Neuronal stem cell (in vitro differentiated cells): ENCODE measurements at regions not wholly inside any gene's neighbourhood (a gene's known extent, or its start where the extent isn't known, plus 50 kb on each side); places are given as distances from the start of the nearest gene placed in this dataset.

Experiments
- DNase-seq: peaks from one replicate; pipeline ENCODE4 v3.0.0-alpha.2; 2013; ENCODE audit warnings: low spot score
- H2AFZ ChIP-seq: one replicate; pipeline ENCODE4 v1.6.1; 2013; ENCODE audit warnings: mild to moderate bottlenecking, low read length, inconsistent platforms
- H2AK5ac ChIP-seq: 2 replicates; pipeline ENCODE4 v1.6.1; 2013; ENCODE audit warnings: low read depth, mild to moderate bottlenecking, inconsistent platforms, low read length, moderate library complexity, mixed read lengths
- H2BK120ac ChIP-seq: 2 replicates; pipeline ENCODE4 v1.6.1; 2013; ENCODE audit warnings: low read depth, mild to moderate bottlenecking, inconsistent platforms, low read length, moderate library complexity, mixed read lengths
- H2BK12ac ChIP-seq: one replicate; pipeline ENCODE4 v1.6.1; 2013; ENCODE audit warnings: low read length, inconsistent platforms
- H2BK15ac ChIP-seq: 2 replicates; pipeline ENCODE4 v1.6.1; 2013; ENCODE audit warnings: mild to moderate bottlenecking, low read length, inconsistent platforms, mixed read lengths
- H2BK5ac ChIP-seq: one replicate; pipeline ENCODE4 v1.6.1; 2013; ENCODE audit warnings: inconsistent platforms, mild to moderate bottlenecking, low read length, moderate library complexity
- H3K14ac ChIP-seq: one replicate; pipeline ENCODE4 v1.6.1; 2013; ENCODE audit warnings: low read length, inconsistent platforms
- H3K18ac ChIP-seq: 2 replicates; pipeline ENCODE4 v1.6.1; 2013; ENCODE audit warnings: low read length, inconsistent platforms
- H3K23ac ChIP-seq: 2 replicates; pipeline ENCODE4 v1.6.1; 2013; ENCODE audit warnings: low read depth, mild to moderate bottlenecking, mixed read lengths, low read length, inconsistent platforms; ENCODE audit not compliant: poor library complexity
- H3K27ac ChIP-seq: replicated peaks from 3 replicates; pipeline ENCODE4 v1.5.1; 2013; ENCODE audit warnings: low read length, inconsistent platforms
- H3K27me3 ChIP-seq, 3 experiments: 2 replicates each; pipeline ENCODE4 v1.6.1; 2013; ENCODE audit warnings: low read length in 3 of 3, mild to moderate bottlenecking in 2 of 3, inconsistent platforms in 1 of 3, low read depth in 1 of 3, mixed read lengths in 1 of 3, moderate library complexity in 1 of 3; ENCODE audit not compliant: control insufficient read depth in 3 of 3, insufficient read depth in 3 of 3
- H3K36me3 ChIP-seq, 2 donors: replicated peaks in 1 of 2; 2 replicates each; pipeline ENCODE4 v1.6.1; 2013; ENCODE audit warnings: low read length in 2 of 2; ENCODE audit not compliant: control insufficient read depth in 2 of 2, insufficient read depth in 2 of 2
- H3K4ac ChIP-seq: 2 replicates; pipeline ENCODE4 v1.6.1; 2013; ENCODE audit warnings: inconsistent platforms, mild to moderate bottlenecking, low read length, moderate library complexity
- H3K4me1 ChIP-seq, 2 donors: 1 replicate in 1 of 2; 2 replicates in 1 of 2; pipeline ENCODE4 v1.6.1; 2013; ENCODE audit warnings: low read length in 2 of 2, low read depth in 1 of 2; ENCODE audit not compliant: control insufficient read depth in 2 of 2, insufficient read depth in 1 of 2
- H3K4me2 ChIP-seq: one replicate; pipeline ENCODE4 v1.6.1; 2013; ENCODE audit warnings: mild to moderate bottlenecking, low read length, inconsistent platforms; ENCODE audit not compliant: insufficient read depth, poor library complexity, severe bottlenecking
- H3K4me3 ChIP-seq, 2 donors: 2 replicates each; pipeline ENCODE4 v1.5.1; 2013; ENCODE audit warnings: low read length in 2 of 2, mild to moderate bottlenecking in 2 of 2, inconsistent platforms in 1 of 2, moderate library complexity in 1 of 2
- H3K79me1 ChIP-seq: one replicate; pipeline ENCODE4 v1.6.1; 2013; ENCODE audit warnings: low read depth, mild to moderate bottlenecking, inconsistent platforms, low read length, moderate library complexity
- H3K9ac ChIP-seq: one replicate; pipeline ENCODE4 v1.6.1; 2013; ENCODE audit warnings: mild to moderate bottlenecking, low read depth, low read length, inconsistent platforms; ENCODE audit not compliant: poor library complexity
- H3K9me3 ChIP-seq, 2 donors: replicated peaks in 1 of 2; 2 replicates each; pipeline versions ENCODE3 to v1.6.1; 2013; ENCODE audit warnings: low read length in 2 of 2, mild to moderate bottlenecking in 2 of 2, inconsistent platforms in 1 of 2, low read depth in 1 of 2, mixed read lengths in 1 of 2, moderate library complexity in 1 of 2; ENCODE audit not compliant: control insufficient read depth in 2 of 2, insufficient read depth in 1 of 2
- H4K8ac ChIP-seq: one replicate; pipeline ENCODE4 v1.6.1; 2013; ENCODE audit warnings: low read depth, mild to moderate bottlenecking, inconsistent platforms, low read length, moderate library complexity
- H4K91ac ChIP-seq: one replicate; pipeline ENCODE4 v1.6.1; 2013; ENCODE audit warnings: low read length, low read depth, mild to moderate bottlenecking, inconsistent platforms; ENCODE audit not compliant: poor library complexity
- WGBS, 2 donors: extraction: QIAGEN DNeasy Blood & Tissue Kit; methylation state at CpG; one replicate each; pipeline ENCODE4 v1.1.7; 2013; ENCODE audit warnings: missing lambda C conversion rate in 2 of 2, mixed read lengths in 1 of 2; ENCODE audit not compliant: insufficient read length in 2 of 2, insufficient replicate concordance in 1 of 2; ENCODE audit errors: extremely low coverage in 2 of 2; 5-methylcytosine and 5-hydroxymethylcytosine counted together

DNA sequence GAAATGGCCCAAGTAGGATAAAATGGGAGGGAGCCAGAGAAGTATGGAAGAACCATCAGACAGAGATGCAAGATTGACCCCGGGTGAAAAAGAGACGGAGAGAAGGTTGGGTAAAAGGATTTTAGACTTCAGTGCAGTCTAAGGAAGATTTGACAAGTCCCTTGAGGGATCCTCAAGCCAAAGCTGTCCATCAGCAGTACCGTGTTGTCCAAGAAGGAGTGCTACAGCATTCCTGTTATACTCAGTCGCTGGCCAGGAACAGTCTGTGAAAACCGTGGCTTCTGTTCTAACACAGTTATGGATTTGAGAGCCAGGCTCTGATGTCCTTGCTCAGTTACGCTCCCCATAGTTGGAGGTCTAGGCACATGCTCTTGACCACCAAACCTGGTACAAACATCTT lies 383.9 kb upstream of the DAB2 start:
- Histone ChIP-seq H2BK120ac (no peak overlapping the region), H2BK5ac (no peak overlapping the region), H3K9ac (no peak overlapping the region), H2BK15ac (no peak overlapping the region), H2AK5ac (no peak overlapping the region), H3K18ac (no peak overlapping the region), H3K9me3 (no peaks in the 10 kb centered on the region), H4K8ac (no peak overlapping the region), H3K4ac (no peak overlapping the region), H3K27me3 (no peaks in the 10 kb centered on the region), H3K79me1 (no peaks in the 10 kb centered on the region), H3K14ac (no peak overlapping the region), H4K91ac (no peak overlapping the region), H3K4me1 (no peaks in the 10 kb centered on the region), H2BK12ac (no peak overlapping the region), H3K23ac (no peak overlapping the region), H3K36me3 (no peaks in the 10 kb centered on the region), H2AFZ (no peak overlapping the region), H3K4me2 (no peak overlapping the region), H3K4me3 (no peak overlapping the region), H3K27ac (no peak overlapping the region)
- no CpG with 5 or more reads among the region's 6 CpGs for WGBS, 2 donors
- no peak for DNase-seq

DNA sequence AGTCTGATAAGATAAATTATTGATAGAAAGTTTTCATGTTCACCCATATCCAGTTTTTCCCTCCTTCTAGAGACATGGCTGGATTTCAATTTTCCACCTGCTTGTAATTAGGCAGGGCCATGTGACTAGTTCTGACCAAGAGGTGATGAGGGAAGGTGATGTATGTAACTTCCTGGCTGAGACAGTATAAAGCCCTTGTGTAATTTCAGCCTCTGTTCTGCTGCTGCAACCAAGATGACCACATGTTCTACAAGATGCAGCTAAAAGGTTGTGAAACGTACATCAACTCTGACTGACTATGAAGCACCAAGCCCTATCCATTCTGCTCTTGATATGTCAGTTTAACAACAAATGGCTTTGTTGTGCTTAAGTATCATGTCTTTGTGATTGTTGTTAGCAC lies 376.5 kb upstream of the DAB2 start:
- H3K18ac ChIP-seq = no peak overlapping the region
- H4K8ac ChIP-seq = no peak overlapping the region
- no peak overlapping the region for H3K14ac ChIP-seq
- no peaks in the 10 kb centered on the region for H3K27me3 ChIP-seq
- H3K4ac ChIP-seq = no peak overlapping the region
- no peak overlapping the region for H3K9ac ChIP-seq
- no peak overlapping the region for H4K91ac ChIP-seq
- no CpG with 5 or more reads among the region's 1 CpG for WGBS, 2 donors
- no peak overlapping the region for H2BK12ac ChIP-seq
- no peak overlapping the region for H3K23ac ChIP-seq
- no peak overlapping the region for H2AK5ac ChIP-seq
- no peak overlapping the region for H2AFZ ChIP-seq
- no peak overlapping the region for H3K4me3 ChIP-seq
- no peaks in the 10 kb centered on the region for H3K4me1 ChIP-seq
- no peak overlapping the region for H2BK120ac ChIP-seq
- no peak overlapping the region for H3K27ac ChIP-seq
- no peaks in the 10 kb centered on the region for H3K79me1 ChIP-seq
- no peaks in the 10 kb centered on the region for H3K9me3 ChIP-seq
- H3K36me3 ChIP-seq = no peaks in the 10 kb centered on the region
- no peak for DNase-seq
- H2BK5ac ChIP-seq = no peak overlapping the region
- no peak overlapping the region for H3K4me2 ChIP-seq
- no peak overlapping the region for H2BK15ac ChIP-seq

DNA sequence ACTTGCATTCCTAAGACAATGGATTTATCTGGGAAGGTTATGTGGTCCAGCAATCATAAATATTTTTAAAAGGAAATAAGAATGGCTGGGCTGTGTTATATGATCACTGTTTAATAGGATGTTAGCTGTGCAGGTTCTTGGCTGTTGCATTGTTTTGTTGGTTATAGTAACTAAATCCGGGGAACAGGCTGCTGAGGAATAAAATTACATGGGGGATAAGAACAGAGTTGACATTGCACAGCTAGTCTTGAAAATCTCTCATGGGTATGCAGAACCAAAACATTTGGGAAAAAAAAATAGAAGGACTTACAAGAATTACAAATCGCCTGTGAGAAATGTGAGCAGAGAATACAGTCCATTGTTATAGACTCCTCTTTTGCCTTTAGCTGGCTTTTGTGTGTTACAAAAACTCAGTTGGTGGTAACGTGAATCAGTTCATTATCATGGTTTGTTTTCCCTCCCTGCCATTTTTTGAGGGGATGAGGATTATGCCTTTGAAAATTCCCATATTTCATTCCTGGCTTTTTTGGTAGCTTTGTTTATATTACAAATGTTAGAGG lies 375.3 kb upstream of the DAB2 start:
- Histone ChIP-seq H4K91ac (no peak overlapping the region), H3K9ac (no peak overlapping the region), H3K14ac (no peak overlapping the region), H3K27me3 (no peaks in the 10 kb centered on the region), H2BK12ac (no peak overlapping the region), H3K4me3 (no peak overlapping the region), H3K18ac (no peak overlapping the region), H2AFZ (no peak overlapping the region), H2AK5ac (no peak overlapping the region), H3K36me3 (no peaks in the 10 kb centered on the region), H3K4me2 (no peak overlapping the region), H3K79me1 (no peaks in the 10 kb centered on the region), H2BK120ac (no peak overlapping the region), H2BK15ac (no peak overlapping the region), H3K4ac (no peak overlapping the region), H2BK5ac (no peak overlapping the region), H3K9me3 (no peaks in the 10 kb centered on the region), H3K23ac (no peak overlapping the region), H4K8ac (no peak overlapping the region), H3K4me1 (no peaks in the 10 kb centered on the region), H3K27ac (no peak overlapping the region)
- DNase-seq = peak; percentile 12
- no CpG with 5 or more reads among the region's 3 CpGs for WGBS, 2 donors

DNA sequence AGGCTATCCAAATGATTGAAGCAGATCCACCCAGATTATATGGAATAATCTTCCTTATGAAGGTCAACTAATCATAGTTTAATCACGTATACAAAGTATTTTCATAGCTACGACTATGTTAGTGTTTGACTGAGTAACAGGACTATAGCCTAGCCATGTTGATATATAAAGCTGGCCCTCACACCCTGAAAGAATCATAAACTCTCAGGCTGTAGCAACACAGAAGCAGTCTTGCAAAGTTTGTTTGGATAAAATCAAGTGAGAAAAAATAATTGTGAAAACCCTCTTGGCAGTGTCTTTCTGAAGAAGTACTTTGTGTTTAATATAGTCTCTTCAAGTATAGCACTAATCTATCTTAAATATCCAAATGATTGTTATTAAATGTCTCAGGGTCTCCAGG lies 374.5 kb upstream of the DAB2 start:
- no peak overlapping the region for H2AFZ ChIP-seq
- no peak overlapping the region for H2BK15ac ChIP-seq
- no peaks in the 10 kb centered on the region for H3K36me3 ChIP-seq
- WGBS, 2 donors = no CpG with 5 or more reads among the region's 2 CpGs
- no peak overlapping the region for H4K91ac ChIP-seq
- no peaks in the 10 kb centered on the region for H3K4me1 ChIP-seq
- no peaks in the 10 kb centered on the region for H3K79me1 ChIP-seq
- H3K9ac ChIP-seq = no peak overlapping the region
- no peak overlapping the region for H3K23ac ChIP-seq
- H3K27me3 ChIP-seq = no peaks in the 10 kb centered on the region
- no peak overlapping the region for H2BK5ac ChIP-seq
- H3K9me3 ChIP-seq = no peaks in the 10 kb centered on the region
- no peak overlapping the region for H4K8ac ChIP-seq
- no peak for DNase-seq
- H3K18ac ChIP-seq = no peak overlapping the region
- no peak overlapping the region for H3K4ac ChIP-seq
- H2BK120ac ChIP-seq = no peak overlapping the region
- no peak overlapping the region for H3K4me2 ChIP-seq
- no peak overlapping the region for H2BK12ac ChIP-seq
- H3K4me3 ChIP-seq = no peak overlapping the region
- H2AK5ac ChIP-seq = no peak overlapping the region
- no peak overlapping the region for H3K14ac ChIP-seq
- no peak overlapping the region for H3K27ac ChIP-seq
